HG02798 (cell line): ENCODE measurements at regions not wholly inside any gene's neighbourhood (a gene's known extent, or its start where the extent isn't known, plus 50 kb on each side); places are given as distances from the start of the nearest gene placed in this dataset.

Source experiments
- ATAC-seq: cut with Tn5 transposase; IDR thresholded peaks from one replicate; pipeline ENCODE4 v1.9.1; 2021; ENCODE audit warnings: mild to moderate bottlenecking; ENCODE audit not compliant: unreplicated experiment, poor library complexity

- ATAC-seq: no peak
These were observed 578.8 kb upstream of the PFKP start for GRCh38 chr10:2488446-2489005.

GRCh38 chr10:2487921-2488320, 579.4 kb upstream of the PFKP start:
- ATAC-seq: no peak

GRCh38 chr10:2478656-2479055, 588.7 kb upstream of the PFKP start:
- no peak for ATAC-seq

GRCh38 chr10:2476812-2477553, 590.4 kb upstream of the PFKP start:
- no peak for ATAC-seq

- no peak for ATAC-seq
These were observed 591.0 kb upstream of the PFKP start for GRCh38 chr10:2476218-2476811.

GRCh38 chr10:2475711-2476217, 591.6 kb upstream of the PFKP start:
- ATAC-seq: no peak

- no peak for ATAC-seq
These were observed 595.5 kb upstream of the PFKP start for GRCh38 chr10:2471811-2472210.

- ATAC-seq: no peak
These were observed 597.5 kb upstream of the PFKP start for GRCh38 chr10:2469802-2470201.

GRCh38 chr10:2464483-2464882, 602.9 kb upstream of the PFKP start:
- no peak for ATAC-seq

GRCh38 chr10:2463316-2463715, 604.0 kb upstream of the PFKP start:
- no peak for ATAC-seq

- ATAC-seq: no peak
These were observed 604.8 kb upstream of the PFKP start for GRCh38 chr10:2462581-2462980.

GRCh38 chr10:2460812-2461211, 606.5 kb upstream of the PFKP start:
- ATAC-seq: no peak

GRCh38 chr10:2459713-2460112, 607.6 kb upstream of the PFKP start:
- no peak for ATAC-seq

GRCh38 chr10:2456834-2457233, 610.5 kb upstream of the PFKP start:
- ATAC-seq: no peak

- no peak for ATAC-seq
These were observed 622.0 kb upstream of the PFKP start for GRCh38 chr10:2445370-2445769.

- no peak for ATAC-seq
These were observed 627.4 kb upstream of the PFKP start for GRCh38 chr10:2439983-2440382.

- ATAC-seq: no peak
These were observed 628.3 kb upstream of the PFKP start for GRCh38 chr10:2439000-2439399.

GRCh38 chr10:2438248-2438939, 629.0 kb upstream of the PFKP start:
- no peak for ATAC-seq

- no peak for ATAC-seq
These were observed 630.4 kb upstream of the PFKP start for GRCh38 chr10:2436933-2437332.

GRCh38 chr10:2431961-2432360, 635.4 kb upstream of the PFKP start:
- ATAC-seq: no peak

- no peak for ATAC-seq
These were observed 639.9 kb upstream of the PFKP start for GRCh38 chr10:2427412-2427811.
